ENCODE measurements at regions not wholly inside any gene's neighbourhood (a gene's known extent, or its start where the extent isn't known, plus 50 kb on each side); places are given as distances from the start of the nearest gene placed in this dataset.

GRCh38 chr4:54152846-54153600, 53.1 kb downstream of the GSX2 start:
- H3K4me3 Mint-ChIP-seq = no peak overlapping the region
- H3K4me1 Mint-ChIP-seq (ENCODE audit: low read depth) = peaks cover 7% of the 10 kb centered on the region
- peaks cover 2% of the 10 kb centered on the region for H3K9me3 Mint-ChIP-seq
- no peaks in the 10 kb centered on the region for H3K36me3 Mint-ChIP-seq (ENCODE audit: low read depth)
- H3K27me3 Mint-ChIP-seq (ENCODE audit: low read depth) = no peaks in the 10 kb centered on the region
- no peak overlapping the region for H3K27ac Mint-ChIP-seq
- no peak for DNase-seq
- intact Hi-C loops (cut with micrococcal nuclease) = no loop called here
- CTCF ChIA-PET = no interaction called here

DNA sequence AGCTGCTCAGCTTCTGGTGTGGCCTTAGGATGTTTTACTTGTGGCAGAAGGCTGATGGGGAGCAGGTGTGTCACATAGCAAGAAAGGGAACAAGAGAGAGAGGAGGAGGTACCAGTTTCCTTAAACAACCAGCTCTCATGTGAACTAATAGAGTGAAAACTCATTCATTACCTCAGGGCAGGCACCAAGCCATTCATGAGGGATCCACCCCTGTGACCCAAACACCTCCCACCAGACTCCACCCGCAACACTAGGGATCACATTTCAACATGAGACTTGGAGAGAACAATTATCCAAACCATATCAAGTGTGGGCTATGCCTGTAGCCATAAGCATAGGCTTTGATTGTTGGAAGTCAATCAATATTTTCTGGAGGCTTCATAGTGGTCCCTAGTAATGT, 56.0 kb downstream of the GSX2 start:
- H3K27ac Mint-ChIP-seq = no peak overlapping the region
- no peak overlapping the region for H3K4me3 Mint-ChIP-seq
- H3K9me3 Mint-ChIP-seq = peaks cover 1% of the 10 kb centered on the region
- no peaks in the 10 kb centered on the region for H3K27me3 Mint-ChIP-seq (ENCODE audit: low read depth)
- no peaks in the 10 kb centered on the region for H3K36me3 Mint-ChIP-seq (ENCODE audit: low read depth)
- CTCF ChIA-PET = no interaction called here
- DNase-seq = no peak
- intact Hi-C loops (cut with micrococcal nuclease) = no loop called here
- H3K4me1 Mint-ChIP-seq (ENCODE audit: low read depth) = peaks cover 7% of the 10 kb centered on the region

DNA sequence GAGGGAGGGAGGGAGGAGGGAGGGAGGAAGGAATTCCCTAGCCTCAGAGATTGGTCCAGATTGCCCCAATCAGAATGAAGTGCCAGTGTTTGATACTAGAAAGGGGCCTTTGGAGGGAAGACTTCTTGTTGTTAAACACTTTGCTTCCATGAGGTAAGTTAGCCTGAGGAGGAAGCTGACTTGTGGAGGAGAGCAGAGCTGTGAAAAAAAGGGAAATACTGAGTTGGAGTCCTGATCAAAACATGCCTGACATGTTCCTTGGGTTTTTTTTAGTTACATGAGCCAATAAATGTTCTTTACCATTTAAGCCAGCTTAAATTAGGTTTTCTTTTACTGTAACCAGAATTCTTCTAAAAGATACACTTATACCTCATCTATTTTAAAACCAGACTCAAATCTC, 57.6 kb downstream of the GSX2 start:
- DNase-seq = no peak
- no peak overlapping the region for H3K4me3 Mint-ChIP-seq
- CTCF ChIA-PET = no interaction called here
- peaks cover 3% of the 10 kb centered on the region for H3K9me3 Mint-ChIP-seq
- peaks cover 7% of the 10 kb centered on the region for H3K4me1 Mint-ChIP-seq (ENCODE audit: low read depth)
- no peaks in the 10 kb centered on the region for H3K36me3 Mint-ChIP-seq (ENCODE audit: low read depth)
- H3K27me3 Mint-ChIP-seq (ENCODE audit: low read depth) = no peaks in the 10 kb centered on the region
- intact Hi-C loops (cut with micrococcal nuclease) = no loop called here
- H3K27ac Mint-ChIP-seq = no peak overlapping the region

GRCh38 chr4:54159543-54159942, 59.6 kb downstream of the GSX2 start:
- Mint-ChIP-seq H3K36me3 (ENCODE audit: low read depth) (no peaks in the 10 kb centered on the region), H3K4me1 (ENCODE audit: low read depth) (no peaks in the 10 kb centered on the region), H3K27me3 (ENCODE audit: low read depth) (no peaks in the 10 kb centered on the region), H3K27ac (no peak overlapping the region), H3K9me3 (peaks cover 3% of the 10 kb centered on the region), H3K4me3 (no peak overlapping the region)
- intact Hi-C loops (cut with micrococcal nuclease) = no loop called here
- no peak for DNase-seq
- CTCF ChIA-PET = no interaction called here

- no peak for DNase-seq
- CTCF ChIA-PET = no interaction called here
- H3K4me3 Mint-ChIP-seq = no peak overlapping the region
- H3K4me1 Mint-ChIP-seq (ENCODE audit: low read depth) = no peaks in the 10 kb centered on the region
- H3K27me3 Mint-ChIP-seq (ENCODE audit: low read depth) = peaks cover 6% of the 10 kb centered on the region
- H3K9me3 Mint-ChIP-seq = peaks cover 3% of the 10 kb centered on the region
- no peak overlapping the region for H3K27ac Mint-ChIP-seq
- no peaks in the 10 kb centered on the region for H3K36me3 Mint-ChIP-seq (ENCODE audit: low read depth)
- intact Hi-C loops (cut with micrococcal nuclease) = no loop called here
Observed at GRCh38 chr4:54165011-54165410, 64.1 kb upstream of the PDGFRA start.

- no peak overlapping the region for H3K27ac Mint-ChIP-seq
- H3K4me3 Mint-ChIP-seq = no peak overlapping the region
- no peak for DNase-seq
- no peaks in the 10 kb centered on the region for H3K36me3 Mint-ChIP-seq (ENCODE audit: low read depth)
- intact Hi-C loops (cut with micrococcal nuclease) = no loop called here
- H3K4me1 Mint-ChIP-seq (ENCODE audit: low read depth) = no peaks in the 10 kb centered on the region
- H3K27me3 Mint-ChIP-seq (ENCODE audit: low read depth) = peaks cover 10% of the 10 kb centered on the region
- peaks cover 1% of the 10 kb centered on the region for H3K9me3 Mint-ChIP-seq
- CTCF ChIA-PET = no interaction called here
Observed at GRCh38 chr4:54165438-54165837, 63.7 kb upstream of the PDGFRA start.

DNA sequence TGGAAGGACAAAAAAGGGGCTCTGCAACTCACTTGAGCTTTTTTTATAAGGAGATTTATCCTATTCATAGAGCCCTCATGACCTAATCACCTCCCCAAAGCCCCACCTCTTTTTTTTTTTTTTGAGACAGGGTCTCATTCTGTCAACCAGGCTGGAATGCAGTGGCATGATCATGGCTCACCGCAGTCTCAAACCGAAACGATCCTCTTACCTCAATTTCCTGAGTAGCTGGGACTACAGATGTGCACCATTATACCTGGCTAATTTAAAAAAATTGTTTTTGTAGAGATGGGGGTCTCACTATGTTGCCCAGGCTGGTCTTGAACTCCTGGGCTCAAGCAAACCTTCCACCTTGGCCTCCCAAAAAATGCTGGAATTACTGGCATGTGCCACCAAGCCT, 61.6 kb upstream of the PDGFRA start:
- Mint-ChIP-seq H3K4me3 (no peak overlapping the region), H3K4me1 (ENCODE audit: low read depth) (no peaks in the 10 kb centered on the region), H3K36me3 (ENCODE audit: low read depth) (no peaks in the 10 kb centered on the region), H3K27ac (no peak overlapping the region), H3K27me3 (ENCODE audit: low read depth) (peaks cover 17% of the 10 kb centered on the region), H3K9me3 (no peaks in the 10 kb centered on the region)
- CTCF ChIA-PET = no interaction called here
- no peak for DNase-seq
- intact Hi-C loops (cut with micrococcal nuclease) = no loop called here

- Mint-ChIP-seq H3K27ac (no peak overlapping the region), H3K9me3 (no peaks in the 10 kb centered on the region), H3K4me3 (no peak overlapping the region), H3K27me3 (ENCODE audit: low read depth) (peaks cover 19% of the 10 kb centered on the region), H3K4me1 (ENCODE audit: low read depth) (no peaks in the 10 kb centered on the region), H3K36me3 (ENCODE audit: low read depth) (peaks cover 2% of the 10 kb centered on the region)
- intact Hi-C loops (cut with micrococcal nuclease) = no loop called here
- DNase-seq = no peak
- CTCF ChIA-PET = no interaction called here
Observed at GRCh38 chr4:54169176-54169575, 59.9 kb upstream of the PDGFRA start.

DNA sequence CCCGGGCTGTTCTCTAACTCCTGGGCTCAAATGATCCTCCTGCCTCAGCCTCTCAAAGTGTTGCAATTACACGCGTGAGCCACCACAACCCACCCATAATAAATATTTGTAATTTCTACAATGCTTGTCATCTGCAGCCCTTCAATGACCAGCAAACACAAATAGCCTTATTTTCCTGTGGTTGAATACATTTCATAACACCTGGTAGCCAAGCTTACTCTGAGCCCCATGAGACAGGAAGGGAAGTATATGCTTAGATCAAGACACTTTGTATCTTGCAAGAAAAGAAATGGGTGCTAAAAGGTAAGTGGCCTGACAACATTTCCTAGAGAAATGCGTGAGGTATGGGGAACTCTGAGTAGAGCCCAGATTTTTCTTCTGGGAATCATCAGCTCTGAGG, 56.9 kb upstream of the PDGFRA start:
- CTCF ChIA-PET = interaction anchor here (0.6 to 1.2 kb wide), 3 partner anchors 162 to 1302 kb away, joined by 3 to 4 read pairs (median 4); no protein-coding TSS in a partner anchor
- peaks cover 2% of the 10 kb centered on the region for H3K36me3 Mint-ChIP-seq (ENCODE audit: low read depth)
- H3K4me3 Mint-ChIP-seq = no peak overlapping the region
- intact Hi-C loops (cut with micrococcal nuclease) = no loop called here
- H3K27ac Mint-ChIP-seq = no peak overlapping the region
- no peak for DNase-seq
- no peaks in the 10 kb centered on the region for H3K4me1 Mint-ChIP-seq (ENCODE audit: low read depth)
- peaks cover 19% of the 10 kb centered on the region for H3K27me3 Mint-ChIP-seq (ENCODE audit: low read depth)
- H3K9me3 Mint-ChIP-seq = no peaks in the 10 kb centered on the region

- no peaks in the 10 kb centered on the region for H3K9me3 Mint-ChIP-seq
- H3K27ac Mint-ChIP-seq = no peak overlapping the region
- peaks cover 2% of the 10 kb centered on the region for H3K36me3 Mint-ChIP-seq (ENCODE audit: low read depth)
- CTCF ChIA-PET = no interaction called here
- H3K27me3 Mint-ChIP-seq (ENCODE audit: low read depth) = peaks cover 17% of the 10 kb centered on the region
- no peaks in the 10 kb centered on the region for H3K4me1 Mint-ChIP-seq (ENCODE audit: low read depth)
- intact Hi-C loops (cut with micrococcal nuclease) = no loop called here
- no peak for DNase-seq
- H3K4me3 Mint-ChIP-seq = no peak overlapping the region
Observed at GRCh38 chr4:54173281-54173912, 55.7 kb upstream of the PDGFRA start.

GRCh38 chr4:54176202-54176601, 52.9 kb upstream of the PDGFRA start:
- Mint-ChIP-seq H3K9me3 (no peaks in the 10 kb centered on the region), H3K36me3 (ENCODE audit: low read depth) (peaks cover 2% of the 10 kb centered on the region), H3K4me3 (no peak overlapping the region), H3K27me3 (ENCODE audit: low read depth) (peaks cover 8% of the 10 kb centered on the region), H3K4me1 (ENCODE audit: low read depth) (no peaks in the 10 kb centered on the region), H3K27ac (no peak overlapping the region)
- intact Hi-C loops (cut with micrococcal nuclease) = no loop called here
- no peak for DNase-seq
- CTCF ChIA-PET = interaction anchor here (0.7 kb wide), 1 partner anchor 12 kb away, joined by 4 read pairs; no protein-coding TSS in a partner anchor

All from activated naive CD4-positive, alpha-beta T cell treated with anti-CD3 and anti-CD28 coated beads for 36 hours (primary cell).